HG03469 (cell line): ENCODE measurements at regions not wholly inside any gene's neighbourhood (a gene's known extent, or its start where the extent isn't known, plus 50 kb on each side); places are given as distances from the start of the nearest gene placed in this dataset.
"Not testable (repeated sequence)": the region's sequence is repeated elsewhere in the genome, so short reads cannot be mapped to it uniquely, and the experiment has no call there.

Experiments
- ATAC-seq: cut with Tn5 transposase; IDR thresholded peaks from one replicate; pipeline ENCODE4 v1.9.1; 2021; ENCODE audit warnings: mild to moderate bottlenecking, moderate library complexity, moderate number of reproducible peaks; ENCODE audit not compliant: unreplicated experiment

DNA sequence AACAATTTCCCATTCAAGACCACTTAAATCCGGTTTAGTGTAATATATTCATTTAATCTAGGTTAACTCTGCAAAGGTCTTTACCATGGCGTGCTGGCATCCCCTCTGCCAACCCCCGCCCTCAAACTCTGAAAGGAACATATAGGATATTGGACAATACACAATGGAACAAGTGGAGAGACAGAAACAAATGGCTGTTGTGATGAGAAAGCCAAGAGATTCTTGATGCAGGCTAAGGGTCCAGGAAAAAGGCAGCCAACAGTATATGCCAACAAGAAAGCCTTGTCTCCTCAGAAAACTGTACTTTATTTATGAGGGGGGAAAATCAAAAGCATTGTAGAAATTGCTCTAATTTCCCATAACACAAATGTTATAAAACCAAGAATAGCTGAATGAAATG, 407.3 kb upstream of the SGCG start:
- no peak for ATAC-seq

DNA sequence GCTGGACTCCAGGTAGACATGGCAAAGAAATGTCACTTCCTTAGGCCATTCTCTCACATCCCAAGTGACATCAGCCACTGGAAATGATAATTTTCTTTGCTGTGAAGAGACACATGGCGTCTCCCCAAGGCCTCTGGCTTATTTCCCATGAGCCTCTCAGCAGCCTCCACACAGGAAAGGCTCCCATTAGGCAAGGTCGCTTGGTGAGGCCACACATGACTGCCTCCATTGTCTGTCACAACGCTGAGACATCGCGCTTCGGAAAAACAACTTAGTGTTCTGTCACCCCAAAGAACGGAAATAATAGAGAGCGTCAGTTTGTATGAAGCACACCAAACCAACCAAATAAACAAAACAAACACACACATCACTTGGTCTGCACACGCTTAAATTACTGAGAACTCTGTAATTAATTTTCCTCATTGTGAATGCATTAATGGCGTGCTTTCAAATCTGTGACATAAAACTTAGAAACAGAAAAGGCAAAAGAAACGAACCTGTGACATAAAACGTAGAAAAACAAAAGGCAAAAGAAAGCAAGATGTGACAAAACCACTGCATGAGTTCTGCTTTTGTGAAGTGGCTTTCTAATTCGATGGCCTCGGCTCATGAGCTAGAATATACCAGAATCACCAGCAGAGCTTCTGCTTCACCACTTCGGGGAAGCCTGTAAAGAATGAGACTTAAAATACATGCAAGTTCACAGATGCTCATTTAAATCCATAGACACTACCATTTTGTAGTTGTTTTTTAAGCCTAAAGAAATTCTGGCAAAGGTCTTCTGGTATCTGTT, 404.2 kb upstream of the SGCG start:
- ATAC-seq, result no peak

DNA sequence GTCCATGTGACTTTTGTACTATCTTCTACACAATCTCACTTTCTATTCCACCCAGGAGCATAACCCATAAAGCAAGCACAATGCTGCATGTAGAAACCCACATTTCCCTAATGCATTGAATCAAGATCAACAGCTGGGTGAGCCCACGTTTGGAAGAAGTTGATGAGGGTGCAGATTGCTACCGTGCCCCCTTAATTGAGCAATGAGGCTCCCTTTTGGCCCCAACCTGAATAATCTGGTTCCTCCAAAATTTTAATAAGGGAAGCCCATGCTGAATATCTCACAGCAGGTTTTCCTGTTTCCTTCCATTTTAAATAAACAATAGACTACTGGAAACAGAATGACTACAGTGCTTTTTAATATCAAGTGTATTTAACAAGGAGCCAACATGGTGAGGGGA, 403.6 kb upstream of the SGCG start:
- ATAC-seq, result no peak

DNA sequence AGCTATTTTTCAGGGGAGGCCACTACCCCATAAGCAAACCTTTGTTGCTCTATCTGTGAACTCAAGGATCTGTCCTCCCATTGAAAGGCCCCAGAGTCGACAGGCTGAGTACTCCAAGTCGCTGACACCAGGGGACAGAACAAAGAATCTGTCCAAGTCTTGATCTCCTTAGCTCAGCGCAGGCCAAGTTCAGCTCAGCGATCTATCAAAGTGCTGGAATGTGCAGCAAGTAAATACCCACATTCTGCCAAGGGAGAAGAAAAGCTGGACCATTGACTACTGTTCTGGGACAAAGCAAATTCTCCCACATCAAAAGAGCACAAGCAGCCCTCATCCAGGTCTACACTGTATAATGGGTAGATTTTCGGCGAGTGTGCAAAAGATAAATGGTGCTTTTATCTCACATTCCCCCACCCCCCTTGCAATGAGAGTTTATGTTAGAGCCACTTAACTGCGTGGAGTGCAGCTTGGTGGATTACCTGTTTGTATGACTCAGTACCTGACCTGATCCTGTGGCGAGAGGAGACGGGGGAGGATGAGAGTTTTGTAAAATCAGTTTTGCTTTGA, 391.7 kb upstream of the SGCG start:
- ATAC-seq, result no peak

DNA sequence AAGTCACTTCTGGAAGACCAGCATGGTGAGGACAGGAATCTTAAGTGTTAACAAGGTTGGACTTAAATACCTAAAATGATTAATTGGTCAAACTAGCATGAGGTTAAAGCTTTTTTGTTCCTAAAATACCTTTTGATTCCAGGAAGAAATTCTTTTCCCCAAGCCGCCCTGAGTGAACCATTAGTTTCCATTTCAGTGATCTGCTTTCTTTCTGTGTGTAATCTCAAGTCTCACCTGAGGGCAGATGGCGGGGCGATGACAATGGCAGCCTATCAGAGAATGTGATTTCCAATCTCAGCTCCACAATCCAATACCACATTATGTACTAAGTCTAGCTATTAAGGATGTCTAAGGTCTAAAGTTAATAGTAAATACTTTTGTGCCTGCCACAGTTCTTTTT, 390.9 kb upstream of the SGCG start:
- ATAC-seq, result no peak

DNA sequence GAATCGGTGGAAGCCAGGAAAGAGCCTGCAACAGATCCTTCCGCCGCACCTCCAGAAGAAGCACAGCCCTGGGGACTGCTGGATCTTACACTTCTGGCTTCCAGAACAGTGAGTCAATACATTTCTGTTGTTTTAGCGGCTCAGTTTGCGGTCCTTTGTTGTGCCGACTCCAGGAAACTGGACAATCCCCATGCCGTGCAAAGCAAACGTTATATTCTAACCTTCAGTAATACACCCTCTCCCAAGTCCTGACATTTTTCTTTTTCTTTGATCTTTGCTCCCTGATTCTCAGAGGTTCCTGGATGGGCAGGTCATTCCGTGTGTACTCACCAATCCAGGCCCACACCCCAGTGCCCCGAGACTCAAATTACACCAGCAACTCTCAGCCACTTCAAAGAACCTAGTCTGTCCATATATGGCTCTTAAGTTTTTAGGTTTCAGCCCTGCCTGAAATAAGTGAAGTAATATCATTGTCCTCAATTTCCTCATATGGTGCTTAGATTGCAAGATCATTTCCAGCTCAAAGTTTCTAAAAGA, 387.1 kb upstream of the SGCG start:
- no peak for ATAC-seq

DNA sequence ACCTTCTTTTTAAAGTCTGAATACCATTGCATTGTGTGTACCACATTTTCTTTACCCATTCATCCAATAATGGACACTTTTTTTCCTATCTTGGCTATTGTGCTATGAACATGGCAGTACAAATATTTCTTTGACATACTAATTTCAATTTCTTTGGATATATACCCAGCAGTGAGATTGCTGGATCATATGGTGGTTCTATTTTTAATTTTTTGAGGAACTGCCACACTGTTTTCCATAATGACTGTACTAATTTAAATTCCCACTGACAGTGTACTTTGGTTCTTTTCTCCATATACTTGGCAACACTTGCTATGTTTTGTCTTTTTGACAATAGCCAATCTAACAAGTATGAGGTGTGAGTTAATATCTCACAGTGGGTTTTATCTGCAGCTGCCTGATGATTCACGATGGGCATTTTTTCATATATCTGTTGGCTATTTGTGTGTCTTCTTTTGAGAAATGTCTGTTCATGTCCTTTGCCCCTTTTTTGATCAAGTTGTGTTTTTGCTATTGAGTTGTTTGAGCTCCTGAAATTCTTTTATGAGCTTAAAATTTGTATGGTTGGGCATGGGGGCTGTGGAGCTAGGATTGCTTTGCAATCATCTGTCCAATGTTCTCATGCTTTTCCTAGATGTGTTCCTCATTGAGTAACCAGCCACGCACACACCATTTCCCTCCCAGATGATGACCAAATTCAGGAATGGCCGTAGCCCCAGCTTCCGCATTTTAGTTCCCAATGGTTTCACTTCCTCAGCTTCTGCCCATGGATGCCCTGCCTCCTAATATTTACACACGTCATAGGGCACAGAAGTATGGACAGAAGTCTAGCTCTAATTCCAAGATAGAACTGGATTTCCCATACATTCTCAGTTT, 380.0 kb upstream of the SGCG start:
- no peak for ATAC-seq

DNA sequence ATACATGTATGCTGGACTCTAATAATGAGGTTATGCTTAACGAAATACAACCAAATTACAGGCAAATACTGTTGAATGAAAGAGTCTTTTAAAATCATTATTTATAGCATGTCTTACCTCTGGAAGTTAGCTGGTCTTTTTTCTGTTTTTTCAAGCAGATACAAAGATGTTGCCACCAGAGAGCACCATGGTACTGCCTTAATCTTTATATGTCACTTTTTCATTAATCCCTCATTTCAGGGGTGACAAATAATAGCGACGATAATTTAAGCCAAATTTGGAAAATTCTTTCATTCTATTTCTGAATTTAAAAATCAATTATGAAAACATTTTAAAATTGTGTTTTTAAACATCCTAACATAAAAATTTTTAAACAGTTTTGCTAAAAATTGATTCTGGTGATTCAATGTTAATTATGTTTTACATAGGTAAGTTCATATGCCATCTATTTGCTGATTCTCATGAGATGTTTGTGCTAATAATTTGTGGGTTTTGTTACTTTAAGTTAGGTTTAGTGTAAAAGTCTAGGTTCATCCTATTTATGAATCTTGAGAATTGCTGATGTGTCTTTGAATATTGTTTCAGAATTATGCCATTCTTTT, 379.3 kb upstream of the SGCG start:
- no peak for ATAC-seq

DNA sequence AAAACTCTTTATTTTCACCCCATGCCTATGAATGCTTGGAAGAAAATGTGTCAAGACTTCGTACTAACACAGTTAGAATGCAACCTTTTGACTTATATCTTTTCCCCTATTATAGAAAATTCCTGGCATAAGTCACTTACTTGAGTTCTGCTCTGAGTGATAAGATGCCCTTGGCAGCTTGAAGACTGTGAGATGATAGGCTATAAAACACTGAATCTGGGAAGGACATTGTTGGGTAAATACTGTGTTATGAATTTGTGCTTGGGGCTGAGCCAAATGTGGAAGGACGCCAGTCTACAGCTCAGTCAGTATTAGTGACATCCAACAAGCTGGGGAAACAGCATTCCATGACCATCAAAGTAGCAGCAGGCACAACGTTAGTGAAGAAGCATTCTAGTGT, 368.0 kb upstream of the SGCG start:
- ATAC-seq, result no peak

DNA sequence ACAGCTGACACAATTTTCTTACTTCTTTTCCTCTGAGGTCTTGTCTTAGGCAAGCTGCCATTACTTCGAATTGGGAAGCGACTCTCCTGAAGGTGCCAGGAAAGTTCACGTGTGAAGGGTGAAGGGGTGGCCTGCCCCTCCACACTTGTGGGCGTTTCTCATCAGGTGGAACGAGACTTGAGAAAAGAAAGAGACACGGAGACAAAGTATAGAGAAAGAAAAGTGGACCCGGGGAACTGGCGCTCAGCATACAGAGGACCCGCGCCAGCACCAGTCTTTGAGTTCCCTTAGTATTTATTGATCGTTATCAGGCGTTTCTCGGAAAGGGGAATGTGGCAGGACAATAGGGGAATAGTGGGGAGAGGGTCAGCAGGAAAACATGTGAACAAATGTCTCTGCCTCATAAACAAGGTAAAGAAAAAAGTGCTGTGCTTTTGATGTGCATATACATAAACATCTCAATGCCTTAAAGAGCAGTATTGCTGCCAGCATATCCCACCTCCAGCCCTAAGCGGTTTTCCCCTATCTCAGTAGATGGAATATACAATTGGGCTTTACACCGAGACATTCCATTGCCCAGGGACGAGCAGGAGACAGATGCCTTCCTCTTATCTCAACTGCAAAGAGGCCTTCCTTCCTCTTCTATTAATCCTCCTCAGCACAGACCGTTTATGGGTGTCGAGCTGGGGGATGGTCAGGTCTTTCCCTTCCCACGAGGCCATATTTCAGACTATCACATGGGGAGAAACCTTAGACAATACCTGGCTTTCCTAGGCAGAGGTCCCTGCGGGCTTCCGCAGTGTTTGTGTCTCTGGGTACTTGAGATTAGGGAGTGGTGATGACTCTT, 367.0 kb upstream of the SGCG start:
- not testable (repeated sequence) for ATAC-seq

DNA sequence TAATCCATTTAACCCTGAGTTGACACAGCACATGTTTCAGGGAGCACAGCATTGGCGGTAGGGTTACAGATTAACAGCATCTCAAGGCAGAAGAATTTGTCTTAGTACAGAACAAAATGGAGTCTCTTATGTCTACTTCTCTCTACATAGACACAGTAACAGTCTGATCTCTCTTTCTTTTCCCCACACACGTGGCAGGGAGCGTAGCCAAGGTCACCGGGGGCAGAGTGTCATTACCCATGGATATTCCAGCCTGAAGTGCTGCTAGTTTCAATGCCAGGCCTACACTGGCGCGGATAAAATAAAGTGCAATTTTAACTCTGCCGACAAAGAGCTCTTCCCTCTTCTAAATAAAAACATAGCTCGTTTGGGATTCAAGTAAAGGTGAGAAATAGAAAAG, 366.3 kb upstream of the SGCG start:
- not testable (repeated sequence) for ATAC-seq

DNA sequence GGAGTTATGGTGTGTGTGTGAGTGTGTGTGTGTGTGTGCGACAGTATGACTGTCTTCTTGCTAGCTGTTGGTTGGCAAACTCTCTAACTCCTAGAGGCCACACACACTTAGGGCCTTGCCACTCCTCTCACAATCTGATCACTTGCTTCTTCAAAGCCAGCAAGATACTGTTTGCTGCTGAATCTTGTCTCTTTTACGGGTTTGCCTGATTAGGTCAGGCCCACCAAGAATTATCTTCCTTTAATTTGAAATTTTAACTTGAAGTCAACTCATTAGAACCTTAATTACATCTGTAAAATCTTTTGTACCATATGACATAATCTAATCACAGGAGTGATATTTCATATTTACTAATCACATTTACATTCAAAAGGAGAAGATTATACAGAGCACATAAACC, 359.2 kb upstream of the SGCG start:
- no peak for ATAC-seq

DNA sequence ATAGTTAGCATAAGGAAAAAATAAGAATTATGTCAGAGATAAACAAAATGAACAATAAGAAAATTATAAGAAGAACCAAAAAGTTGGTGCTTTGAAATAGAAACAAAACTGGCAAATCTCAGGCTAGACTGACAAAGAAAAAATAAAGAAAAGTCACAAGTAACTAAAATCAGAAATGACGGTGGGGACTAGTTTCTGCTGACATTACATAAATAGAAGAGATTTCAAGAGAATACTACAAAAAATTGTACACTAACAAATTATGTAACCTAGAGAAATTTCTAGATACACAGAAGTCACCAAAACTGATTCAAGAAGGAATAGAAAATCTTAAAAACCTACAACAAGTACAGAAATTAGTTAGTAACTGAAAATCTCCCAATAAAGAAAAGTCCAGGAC, 355.6 kb upstream of the SGCG start:
- ATAC-seq, result no peak

DNA sequence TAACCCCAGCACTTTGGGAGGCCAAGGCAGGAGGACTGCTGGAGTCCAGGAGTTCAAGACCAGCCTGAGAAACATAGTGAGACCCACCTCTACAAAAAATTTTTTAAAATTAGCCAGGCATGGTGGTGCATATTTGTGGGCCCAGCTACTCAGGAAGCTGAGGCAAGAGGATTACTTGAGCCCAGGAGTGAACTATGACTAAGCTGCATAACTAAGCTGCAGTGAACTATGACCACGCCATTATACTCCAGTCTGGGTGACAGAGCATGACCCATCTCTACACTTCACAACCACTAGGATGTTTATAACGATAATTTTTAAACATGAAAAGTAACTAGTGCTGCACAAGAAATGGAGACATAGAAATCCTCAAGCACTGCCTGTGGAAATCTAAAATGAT, 352.7 kb upstream of the SGCG start:
- no peak for ATAC-seq

DNA sequence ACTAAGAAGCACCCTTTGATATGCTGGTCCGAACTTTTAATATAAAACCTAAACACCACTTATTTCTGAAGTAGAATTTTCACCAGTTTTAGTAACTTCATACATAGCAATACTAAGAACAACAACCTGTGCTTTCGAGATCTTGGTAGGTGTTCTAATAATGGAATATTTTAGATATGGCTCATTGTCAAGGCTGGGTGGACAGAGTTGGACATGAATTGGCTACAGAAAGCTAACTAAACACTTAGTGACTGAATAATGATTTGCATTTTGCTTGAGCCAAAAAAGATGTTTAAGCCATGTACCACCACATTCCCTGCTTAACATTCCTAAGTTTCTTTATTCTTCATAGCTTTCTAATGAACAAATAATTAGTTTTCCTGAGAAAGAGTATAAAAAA, 344.3 kb upstream of the SGCG start:
- no peak for ATAC-seq

DNA sequence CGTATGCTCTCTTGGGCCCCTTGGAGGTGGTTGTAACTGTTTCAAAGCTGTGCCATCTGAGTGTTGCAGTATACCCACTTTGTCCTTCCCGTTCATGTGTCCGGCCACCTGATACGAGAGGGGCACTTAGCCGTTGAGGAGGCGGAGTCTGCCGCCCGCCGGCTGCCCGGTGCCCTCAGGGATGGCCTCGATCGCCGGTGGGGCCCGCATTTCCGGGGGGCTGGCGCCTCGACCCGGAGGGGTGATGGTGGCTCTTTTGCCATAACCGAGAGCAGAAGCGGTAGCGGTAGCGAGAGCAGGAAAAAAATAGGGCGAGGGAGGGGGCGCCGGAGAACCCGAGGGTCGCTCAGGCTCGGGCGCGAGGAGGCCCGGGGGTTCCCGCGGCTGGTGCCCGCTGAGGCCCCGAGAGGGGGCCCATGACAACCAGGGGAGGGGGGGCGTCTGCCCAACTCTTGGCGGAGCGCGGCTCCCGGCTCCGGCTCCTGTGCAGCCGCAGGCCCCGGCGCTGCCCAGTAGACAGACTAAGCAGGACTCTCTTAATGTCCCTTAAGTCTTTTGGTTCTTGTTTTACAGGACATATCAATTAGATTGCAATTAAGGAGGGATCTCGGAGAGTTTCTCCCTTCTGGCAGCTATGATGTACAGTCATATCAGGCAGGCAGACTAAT, 342.7 kb upstream of the SGCG start:
- ATAC-seq, result no peak

DNA sequence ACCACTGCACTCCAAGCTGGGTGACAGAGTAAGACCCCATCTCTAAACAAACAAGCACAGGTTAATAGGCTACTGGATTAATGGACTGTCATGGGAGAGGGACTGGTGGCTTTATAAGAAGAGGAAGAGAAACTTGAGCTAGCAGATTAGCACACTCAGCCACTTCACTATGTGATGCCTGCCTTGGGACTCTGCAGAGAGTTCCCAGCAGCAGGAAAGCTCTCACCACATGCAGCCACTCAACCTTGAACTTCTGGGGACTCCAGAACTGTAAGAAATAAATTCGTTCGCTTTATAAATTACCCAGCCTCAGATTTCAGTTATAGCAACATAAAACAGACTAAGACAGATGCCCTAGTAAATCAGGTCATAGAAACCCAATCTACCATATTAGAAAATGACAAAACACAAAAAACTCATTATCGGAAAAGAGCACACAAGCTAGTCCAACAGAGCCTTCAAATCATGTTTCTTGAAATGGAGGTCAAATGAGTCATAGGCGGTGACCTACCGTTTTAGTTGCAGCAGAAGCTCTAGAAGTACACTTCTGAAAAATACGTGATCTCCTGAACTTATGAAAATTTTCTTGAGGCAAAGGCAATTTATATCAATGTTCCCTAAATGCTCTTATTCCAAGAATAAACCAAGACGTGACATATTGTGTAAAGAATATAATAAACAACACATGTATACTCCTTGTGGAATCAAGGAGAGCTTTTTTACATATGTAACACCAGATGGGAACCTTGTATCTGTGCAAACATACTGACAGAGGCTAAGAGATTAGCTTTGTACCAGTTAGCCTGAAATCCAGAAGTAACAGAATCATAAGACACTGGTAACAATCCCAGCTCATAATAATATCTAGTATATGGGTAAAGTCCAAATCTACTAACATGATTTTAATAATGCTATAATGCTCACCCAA, 340.9 kb upstream of the SGCG start:
- no peak for ATAC-seq

DNA sequence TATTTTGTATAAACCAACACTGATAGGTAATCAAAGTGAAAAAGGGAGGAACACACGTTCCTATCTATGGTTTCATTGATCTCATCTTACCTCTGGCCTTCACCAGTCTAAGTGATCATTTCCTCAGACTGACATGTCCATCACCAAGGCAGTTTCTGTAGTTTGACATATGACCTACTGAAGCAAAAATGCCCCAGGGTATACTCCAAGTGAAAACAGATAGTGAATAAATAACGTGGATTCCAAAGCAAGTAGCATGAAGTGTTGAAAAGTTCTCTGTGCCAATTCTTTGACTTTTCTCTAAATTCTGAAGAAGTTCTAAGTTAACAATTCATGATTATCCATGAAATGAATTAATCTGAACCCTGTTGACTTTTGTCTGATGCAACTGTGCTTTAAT, 334.2 kb upstream of the SGCG start:
- ATAC-seq, result no peak
